HG03025 (cell line): ENCODE measurements at regions not wholly inside any gene's neighbourhood (a gene's known extent, or its start where the extent isn't known, plus 50 kb on each side); places are given as distances from the start of the nearest gene placed in this dataset.

Source experiments
- ATAC-seq: cut with Tn5 transposase; IDR thresholded peaks from one replicate; pipeline ENCODE4 v1.9.1; 2021; ENCODE audit warnings: mild to moderate bottlenecking, moderate library complexity; ENCODE audit not compliant: unreplicated experiment, low FRiP score

DNA sequence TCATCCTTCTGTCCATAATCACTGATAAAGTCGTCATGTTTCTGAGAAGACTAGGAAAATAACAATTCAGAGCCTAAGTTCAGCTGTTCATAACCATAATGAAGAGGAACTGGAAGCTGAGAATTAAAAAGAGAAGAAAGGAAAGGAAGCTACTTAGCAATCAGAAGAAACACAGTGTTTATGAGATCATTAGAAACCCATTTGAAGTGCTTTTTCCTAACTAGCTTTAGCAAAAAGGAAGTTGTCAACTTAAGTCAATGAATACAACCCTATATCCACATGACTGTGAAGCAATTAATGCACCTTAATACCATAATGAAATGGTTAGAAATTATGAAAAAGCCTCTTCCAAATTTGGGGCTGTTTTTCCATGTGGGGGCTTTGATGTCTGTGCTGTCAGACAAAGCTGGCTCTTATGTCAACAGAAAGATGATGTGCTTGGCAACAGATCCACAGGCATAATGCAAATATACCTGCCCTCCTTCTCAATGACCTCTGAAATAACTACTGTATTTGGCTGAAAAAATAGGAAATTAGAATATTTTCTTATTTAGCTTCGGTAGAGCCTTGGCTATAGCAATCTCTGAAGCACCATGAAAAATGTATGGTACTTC lies 463.5 kb downstream of the RASEF start:
- no peak for ATAC-seq

DNA sequence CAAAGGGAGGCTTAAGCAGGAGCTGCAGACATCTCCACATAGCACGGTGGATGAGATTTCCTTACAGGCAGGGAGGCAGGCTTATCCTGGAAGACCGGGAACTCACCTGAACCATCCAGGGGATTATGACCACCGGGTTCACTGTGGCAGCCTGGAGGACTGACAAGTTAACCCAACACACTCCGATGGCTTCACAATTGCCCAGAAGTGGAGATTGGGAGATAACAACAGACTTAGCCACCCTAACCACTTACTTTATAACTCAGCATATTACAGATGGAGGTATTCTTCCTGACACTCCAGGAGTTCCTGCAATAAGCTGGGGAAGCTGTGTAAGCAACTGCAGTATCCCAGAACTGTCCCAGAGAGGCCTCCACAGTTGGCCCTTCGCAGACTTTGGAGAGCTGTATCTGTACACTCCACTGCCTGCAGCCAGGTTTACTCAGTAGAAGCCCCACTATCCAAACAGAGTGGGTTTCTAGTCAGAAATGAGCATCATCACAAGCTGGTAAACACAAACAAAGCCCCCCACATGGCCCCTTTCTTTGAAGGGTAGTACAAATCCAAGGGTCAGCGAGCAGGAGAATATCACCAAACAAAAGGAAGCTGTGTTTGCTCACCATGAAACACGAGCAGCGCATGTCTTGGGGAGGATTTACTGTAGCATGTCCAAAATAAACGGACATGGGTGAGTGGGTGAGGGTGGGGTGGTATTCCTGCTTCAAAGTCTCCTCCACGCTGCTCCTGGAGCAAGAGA lies 462.2 kb downstream of the RASEF start:
- ATAC-seq = no peak

DNA sequence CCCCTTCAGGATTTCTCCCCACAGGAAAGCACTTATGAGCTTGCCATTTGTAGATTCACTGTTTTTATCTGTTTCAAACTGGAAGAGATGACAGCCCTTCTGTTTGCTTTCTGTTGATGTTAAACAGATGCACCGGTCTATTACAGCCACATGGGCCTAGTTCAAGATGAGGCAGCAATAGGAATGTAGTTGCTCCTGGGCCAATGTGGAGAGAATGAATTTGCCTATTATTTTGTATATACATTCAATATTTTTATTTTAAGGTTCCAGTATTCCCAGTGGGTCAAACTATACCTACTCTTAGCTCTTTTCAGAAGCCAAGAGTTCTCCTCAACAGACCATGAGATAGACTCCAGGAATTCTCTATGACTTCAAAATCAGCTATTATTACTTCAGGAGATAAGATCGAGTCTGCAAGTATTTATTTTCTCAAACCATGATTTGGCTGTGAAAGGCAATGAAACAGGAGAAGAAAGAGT lies 461.6 kb downstream of the RASEF start:
- no peak for ATAC-seq

DNA sequence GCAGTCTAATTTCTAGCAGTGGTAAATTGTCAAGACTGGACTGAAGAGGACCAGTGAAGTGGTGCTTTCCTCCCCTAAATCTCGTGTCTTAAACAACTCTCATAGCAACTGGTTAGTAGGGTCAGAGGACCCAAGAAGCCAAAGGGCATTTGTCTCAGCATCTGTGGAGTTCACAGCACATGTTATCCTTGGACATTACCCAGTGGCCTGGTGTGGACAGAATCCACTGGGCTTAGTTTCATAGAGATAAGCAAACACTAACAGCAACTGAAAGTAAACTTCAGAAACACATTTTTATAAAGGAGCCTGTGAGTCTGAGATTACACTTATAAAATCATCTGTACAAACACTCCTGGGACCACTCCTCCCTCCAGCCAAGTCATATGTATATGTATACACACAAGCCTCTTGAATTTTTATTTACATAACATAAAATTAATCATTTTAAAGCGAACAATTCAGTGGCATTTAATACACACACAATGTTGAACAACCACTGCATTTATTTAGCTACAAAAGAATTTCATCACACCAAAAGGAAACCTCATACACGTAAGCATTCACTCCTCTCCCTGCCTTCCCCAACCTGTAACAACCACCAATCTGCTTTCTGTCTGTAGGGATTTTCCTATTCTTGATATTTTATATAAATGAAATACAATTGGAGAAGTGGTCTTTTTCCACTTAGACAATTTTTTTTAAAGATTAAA lies 457.8 kb downstream of the RASEF start:
- ATAC-seq = no peak

DNA sequence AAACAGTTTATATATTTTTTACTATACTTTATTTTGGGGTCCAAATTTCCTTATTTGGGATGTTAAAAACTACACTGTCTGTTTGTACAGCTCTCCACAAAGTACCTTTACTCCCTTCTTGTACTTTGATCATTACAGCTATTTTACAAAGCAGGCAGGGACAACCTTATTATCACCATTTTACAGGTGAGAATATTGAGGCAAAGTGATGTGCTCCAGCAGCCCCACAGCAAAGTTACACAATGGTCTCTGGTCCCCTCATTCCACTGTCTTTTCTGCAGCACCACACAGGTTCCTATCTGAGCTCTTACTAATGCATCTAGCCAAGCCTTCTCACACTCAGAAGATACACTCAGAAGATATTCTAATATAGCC lies 457.3 kb downstream of the RASEF start:
- ATAC-seq = no peak

DNA sequence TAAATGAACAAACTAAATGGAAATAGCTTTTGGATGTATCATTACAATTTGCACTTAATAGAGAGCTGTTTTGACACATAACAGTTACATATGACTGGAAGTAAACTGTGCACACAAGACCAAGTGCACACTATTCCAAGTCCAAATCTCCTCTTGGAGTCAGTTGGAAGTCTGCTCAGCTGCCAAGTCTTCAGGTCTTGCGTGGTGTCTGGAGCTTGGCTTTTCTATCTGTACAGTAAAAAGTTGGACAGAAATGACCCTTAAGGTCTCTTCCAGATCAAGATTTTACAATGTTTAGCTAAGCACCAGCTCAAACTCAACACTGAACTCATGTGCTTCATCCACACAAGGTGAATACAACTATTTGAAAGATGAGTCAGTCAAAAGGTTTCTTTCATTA lies 456.9 kb downstream of the RASEF start:
- no peak for ATAC-seq

DNA sequence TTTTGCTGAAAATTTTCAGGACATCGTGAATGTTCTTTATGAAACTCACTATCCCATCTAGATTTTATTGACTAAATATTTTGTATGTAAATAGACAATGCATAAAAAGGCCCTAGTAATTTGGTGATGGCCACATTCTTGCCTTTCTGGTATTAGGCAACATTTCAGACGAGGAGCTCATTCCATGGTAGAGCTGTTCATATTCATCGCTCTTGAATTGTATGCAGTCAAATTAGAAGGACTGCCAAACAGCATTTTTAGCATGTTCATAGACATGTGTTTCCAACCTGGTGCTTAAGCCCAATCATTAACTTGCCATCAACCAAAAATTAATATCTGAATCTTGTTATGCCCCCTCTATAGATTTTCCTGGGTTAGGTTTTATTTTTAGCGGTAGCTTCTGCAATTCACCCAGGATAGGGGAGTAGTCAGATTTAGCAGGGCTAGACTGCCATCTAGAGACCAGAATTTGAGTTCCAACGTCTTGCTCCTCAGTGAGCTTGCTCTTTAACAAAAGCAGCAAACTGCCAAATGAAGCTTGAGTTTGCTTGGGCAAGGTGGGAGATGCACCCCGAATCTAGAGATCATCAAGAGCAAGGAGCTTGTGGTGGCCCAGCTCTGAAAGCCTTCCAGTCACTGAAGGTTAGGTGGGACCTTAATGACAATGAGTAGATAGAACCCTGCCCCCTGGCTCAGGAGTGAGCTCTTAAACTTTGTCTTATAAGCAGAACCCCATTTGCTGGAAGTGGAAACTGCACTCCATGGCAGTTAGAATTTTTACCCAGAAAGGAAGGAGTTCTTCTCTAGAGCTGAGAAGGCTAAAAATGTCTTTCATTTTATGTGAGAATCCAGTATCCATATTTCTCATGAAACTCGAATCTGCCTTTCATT lies 456.2 kb downstream of the RASEF start:
- ATAC-seq = no peak

DNA sequence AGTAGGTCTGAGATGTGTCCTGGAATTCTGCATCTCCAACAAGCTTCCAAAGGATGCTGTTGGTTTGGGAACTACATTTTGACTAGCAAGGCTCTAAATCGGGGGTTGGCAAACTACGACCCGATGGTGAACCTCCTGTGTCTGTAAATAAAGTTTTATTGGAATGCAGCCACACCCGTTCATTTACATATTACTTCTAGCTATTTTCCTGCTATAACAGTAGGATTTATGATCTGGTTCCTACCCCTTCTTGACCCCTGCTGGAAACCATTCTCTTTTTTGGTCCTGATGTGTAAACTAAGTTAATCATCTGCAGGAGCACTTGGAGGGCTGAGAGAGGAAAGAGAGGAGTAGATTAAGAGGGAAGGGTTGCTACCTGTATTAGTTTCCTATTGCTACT lies 454.5 kb downstream of the RASEF start:
- ATAC-seq = no peak

DNA sequence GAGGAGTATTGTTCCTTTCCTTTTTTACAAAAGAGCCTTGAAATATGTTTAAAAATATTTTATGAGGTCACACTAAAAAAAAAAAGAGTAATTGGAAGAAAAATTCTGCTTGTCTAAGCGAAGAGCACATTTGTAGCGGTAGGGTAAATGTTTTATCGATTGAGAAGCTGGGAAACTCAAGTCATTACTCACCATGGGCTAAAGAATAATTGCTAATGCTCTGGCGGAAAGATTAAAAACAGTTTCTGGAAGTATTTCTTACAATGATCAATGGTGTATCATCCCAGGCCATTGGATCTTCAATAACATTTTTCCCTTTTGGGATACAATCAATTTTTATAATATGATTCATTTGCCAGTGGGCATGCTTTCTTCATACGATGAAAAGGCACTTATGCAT lies 450.0 kb downstream of the RASEF start:
- no peak for ATAC-seq

DNA sequence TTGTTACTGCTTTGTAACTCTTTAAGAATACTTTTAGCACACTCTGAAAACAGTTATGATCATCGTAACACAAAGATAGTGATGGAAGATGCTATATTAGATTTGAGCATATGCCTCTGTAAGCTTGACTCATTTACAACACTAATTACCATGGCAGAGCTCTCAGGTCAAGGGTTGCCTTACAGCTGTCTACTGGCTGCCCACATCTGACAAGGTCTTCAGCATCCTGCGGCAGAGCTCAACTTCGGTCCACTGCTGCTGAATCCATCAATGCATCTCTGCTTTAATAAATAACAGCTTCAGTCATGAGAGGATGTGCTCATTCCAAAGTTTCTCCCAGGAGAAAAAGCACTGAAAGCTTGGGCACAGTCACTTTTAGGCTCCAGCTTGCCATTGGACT lies 449.4 kb downstream of the RASEF start:
- ATAC-seq = no peak

DNA sequence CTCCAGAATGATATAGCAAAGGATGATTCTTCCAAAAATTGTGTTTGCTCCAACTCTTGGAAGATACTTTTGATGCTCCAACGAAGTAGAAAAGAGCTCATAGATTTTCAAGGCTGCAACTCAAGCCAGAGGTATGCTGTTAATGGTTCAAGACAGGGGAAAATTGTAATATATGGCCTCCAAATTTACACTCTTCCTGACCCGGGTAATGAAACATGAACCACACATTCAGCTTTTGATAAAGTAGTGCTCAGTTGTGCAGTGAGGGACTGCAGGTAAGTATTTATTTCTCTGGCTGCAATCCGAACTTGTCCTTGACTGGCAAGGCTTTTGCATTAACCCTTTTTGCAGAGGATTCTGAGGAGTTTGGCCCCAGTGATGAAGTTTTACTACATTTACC lies 446.4 kb downstream of the RASEF start:
- ATAC-seq = no peak

DNA sequence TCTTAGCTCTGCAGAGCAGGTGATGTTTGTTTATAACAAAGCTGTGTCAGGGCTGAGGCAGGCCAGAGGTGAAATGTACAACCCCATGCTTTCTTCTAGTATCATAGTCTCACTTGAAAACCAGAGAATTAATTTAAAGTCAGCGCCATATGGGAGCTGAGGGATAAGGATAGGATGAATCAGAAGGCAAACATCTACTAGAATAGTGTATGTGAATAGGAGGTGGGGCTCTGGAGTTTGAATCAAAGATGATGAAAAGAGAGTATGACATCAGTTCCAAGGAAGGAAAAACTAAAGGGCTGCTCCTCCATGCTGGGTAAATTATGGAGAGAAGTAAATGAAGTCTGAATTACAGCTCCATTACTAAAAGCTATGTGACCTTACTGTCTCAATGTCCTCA lies 441.5 kb downstream of the RASEF start:
- no peak for ATAC-seq

DNA sequence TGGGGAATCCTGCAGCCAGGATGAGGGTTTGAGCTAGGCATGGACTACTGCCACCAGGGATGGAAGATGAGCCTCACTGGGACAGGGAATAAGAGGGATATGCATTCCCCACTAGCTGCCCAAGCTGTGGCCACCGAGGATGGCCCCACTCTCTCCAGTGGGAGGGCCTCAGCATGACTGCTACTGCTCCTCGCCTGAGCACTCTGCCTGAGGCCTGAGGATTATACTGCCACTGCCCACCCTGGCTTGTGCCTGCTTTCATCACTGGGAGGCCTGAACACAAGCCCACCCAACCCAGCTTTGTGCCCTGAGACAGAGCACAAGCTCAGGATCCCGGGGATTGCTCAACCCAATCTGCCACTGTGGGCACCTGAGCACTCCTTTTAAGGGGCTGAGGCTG lies 425.6 kb downstream of the RASEF start:
- no peak for ATAC-seq

DNA sequence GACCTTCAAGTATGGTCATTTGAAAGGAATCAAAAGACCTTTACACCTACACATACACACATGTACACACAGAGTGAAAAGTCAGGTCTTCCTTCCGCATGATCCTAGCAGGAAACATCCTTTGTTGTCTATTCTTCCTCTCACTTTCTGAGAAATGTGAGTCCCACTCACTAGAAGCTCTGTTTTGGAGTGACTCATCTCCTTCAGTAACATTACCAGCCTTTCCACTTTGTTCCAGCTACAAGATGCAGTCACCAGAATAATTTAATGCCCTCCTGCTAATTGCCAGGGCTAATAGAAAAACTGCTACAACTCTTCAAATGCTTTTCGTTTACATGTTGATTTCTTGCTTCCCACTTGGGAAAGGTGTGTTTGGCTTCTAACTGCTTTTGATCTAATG lies 417.3 kb downstream of the RASEF start:
- ATAC-seq = no peak

DNA sequence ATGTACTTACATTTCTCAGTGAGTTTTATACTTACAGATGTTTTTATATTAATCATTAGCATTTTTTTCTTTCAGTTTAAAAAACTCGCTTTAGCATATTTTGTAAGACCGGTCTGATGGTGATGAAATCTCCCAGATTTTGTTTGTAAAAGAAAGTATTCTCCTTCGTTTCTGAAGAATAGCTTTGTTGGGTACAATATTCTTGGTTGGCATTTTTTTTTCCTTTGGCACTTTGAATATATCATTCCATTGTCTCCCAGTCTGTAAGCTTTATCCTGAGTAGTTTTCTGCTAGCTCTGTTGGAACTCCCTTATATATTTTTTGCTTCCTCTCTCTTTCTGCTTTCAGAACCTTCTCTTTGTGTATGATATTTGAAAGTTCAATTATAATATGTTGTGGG lies 412.6 kb downstream of the RASEF start:
- ATAC-seq = no peak

DNA sequence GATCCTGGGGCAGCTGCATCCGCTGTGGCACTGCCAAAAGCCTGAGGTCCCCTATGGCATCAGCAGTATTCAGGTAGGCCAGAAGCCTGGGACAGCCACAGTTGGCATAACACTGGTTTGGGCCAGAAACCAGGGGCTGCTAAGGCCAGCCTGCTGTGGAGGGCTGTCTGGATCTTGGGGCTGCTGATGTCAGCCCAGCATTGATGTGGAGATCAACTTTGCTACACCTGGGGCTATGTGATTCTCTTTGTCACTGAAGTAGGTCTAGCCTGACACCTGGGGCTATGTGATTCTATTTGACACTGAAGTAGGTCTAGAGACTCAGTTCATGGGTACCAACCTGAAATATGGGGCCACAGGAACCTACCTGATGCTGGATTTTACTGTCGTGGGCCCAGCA lies 411.5 kb downstream of the RASEF start:
- no peak for ATAC-seq

DNA sequence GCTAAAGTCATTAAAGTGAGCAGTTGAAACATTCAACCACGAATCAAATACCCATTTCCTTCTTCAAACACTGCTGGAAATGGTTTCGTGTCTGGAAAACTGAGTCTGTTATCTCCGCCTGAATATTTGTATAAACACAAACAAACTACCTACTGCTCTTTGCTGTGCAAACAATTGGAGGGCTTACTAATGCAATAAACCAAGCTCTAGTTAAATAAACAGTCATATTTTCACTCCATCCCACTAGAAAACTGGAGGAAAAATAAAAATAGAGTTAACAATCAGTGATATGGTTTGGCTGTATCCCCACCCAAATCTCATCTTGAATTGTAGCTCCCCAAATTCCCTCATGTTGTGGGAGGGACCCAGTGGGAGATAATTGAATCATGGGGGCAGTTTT lies 397.6 kb downstream of the RASEF start:
- ATAC-seq = no peak

DNA sequence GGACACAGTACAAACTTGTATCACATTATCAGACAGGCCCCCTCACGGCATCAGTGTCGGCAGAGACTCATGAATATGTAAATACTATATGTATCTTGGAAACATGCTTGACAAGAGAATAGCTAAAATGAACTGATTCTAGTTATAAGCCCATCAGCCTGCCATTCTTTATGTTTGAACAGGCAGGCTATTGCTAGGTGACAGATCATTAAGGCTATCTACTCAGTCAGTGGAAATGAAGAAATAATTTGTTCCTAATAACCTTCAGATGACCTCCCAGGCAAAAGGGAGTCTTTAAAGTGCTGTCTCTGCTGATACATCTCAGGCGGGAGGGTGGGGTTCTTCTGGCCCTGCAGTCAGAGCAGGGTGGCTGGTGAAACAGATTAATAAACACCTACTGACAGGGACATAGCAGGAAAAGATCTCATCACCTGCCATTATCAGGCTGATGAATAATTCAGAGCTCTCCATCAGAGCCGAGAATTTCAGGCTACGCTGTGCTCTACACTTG lies 394.2 kb downstream of the RASEF start:
- no peak for ATAC-seq

DNA sequence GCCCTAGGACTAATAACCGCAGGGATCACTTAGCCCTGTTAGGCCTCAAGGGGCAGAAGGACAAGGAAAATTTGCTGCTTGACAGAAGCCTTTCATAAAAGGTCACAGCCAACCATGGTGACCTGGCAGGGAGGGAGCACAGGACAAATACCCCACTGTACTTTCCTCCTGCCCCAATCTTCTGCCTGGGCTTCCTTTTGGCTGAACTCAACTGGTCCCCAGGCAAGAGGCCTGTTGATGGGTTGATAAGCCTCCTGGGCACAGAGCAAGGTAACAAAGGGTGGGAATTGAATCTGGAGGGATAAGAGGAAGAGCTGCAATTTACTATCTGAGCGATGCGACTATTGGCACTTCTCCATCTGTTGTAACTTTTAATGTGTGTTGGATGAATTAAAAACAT lies 392.9 kb downstream of the RASEF start:
- no peak for ATAC-seq

DNA sequence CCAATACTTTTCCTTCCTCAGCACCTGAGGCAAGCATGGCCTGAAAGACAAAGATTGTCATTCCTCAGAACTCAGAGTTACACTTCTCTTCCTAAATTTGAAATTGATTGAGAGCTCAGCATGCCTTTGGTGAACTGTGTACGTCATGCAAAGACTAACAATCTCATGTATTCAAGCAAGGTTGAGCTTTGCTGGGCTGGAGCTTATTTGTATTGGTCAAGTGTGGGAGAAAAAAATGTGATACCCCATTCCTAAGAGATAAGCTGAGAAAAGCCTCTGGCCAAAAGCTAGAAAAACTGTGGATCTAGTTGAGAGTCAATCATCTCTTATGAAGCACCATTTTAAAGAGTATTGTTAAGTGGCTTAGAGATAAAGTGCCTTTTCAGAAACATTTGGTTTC lies 392.2 kb downstream of the RASEF start:
- no peak for ATAC-seq

DNA sequence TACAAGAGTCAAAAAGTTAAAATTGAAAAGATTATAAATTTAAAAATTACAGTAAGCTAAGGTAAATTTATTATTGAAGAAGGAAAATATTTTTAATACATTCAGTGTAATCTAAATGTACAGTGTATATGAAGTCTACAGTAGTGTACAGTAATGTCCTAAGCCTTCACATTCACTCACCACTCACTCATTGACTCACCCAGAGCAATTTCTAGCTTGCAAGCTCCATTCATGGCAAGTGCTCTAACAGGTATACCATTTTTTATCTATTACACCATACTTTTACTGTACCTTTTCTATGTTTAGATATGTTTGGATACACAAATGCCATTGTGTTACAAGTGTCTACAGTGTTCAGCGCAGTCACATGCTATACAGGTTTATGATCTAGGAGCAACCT lies 389.7 kb downstream of the RASEF start:
- ATAC-seq = no peak
